Transverse colon (tissue), 4 donors: ENCODE measurements at regions not wholly inside any gene's neighbourhood (a gene's known extent, or its start where the extent isn't known, plus 50 kb on each side); places are given as distances from the start of the nearest gene placed in this dataset.

ENCODE experiments used
- POLR2A ChIP-seq: fragments of 450-650 bp; IDR thresholded peaks from one replicate; pipeline ENCODE4 v1.6.1; 2016; ENCODE audit warnings: antibody characterized with exemption, mild to moderate bottlenecking, moderate library complexity
- POLR2AphosphoS5 ChIP-seq, 3 donors: sonication (generic); formaldehyde crosslinking; IDR thresholded peaks; one replicate each; pipeline ENCODE4 v1.6.1; 2016; ENCODE audit warnings: antibody characterized with exemption in 3 of 3
- TF ChIP-seq, protein P1 (sequence below), 5 experiments: fragments of 200-600 bp in 3 of 5; fragments of 450-650 bp in 2 of 5; sonication (generic) in 3 of 5; IDR thresholded peaks; 1 replicate in 2 of 5; 2 replicates in 3 of 5; pipeline ENCODE4 v1.5.1; 2016 to 2017; ENCODE audit warnings: antibody characterized with exemption in 5 of 5, inconsistent platforms in 3 of 5, mild to moderate bottlenecking in 2 of 5, moderate library complexity in 1 of 5

DNA sequence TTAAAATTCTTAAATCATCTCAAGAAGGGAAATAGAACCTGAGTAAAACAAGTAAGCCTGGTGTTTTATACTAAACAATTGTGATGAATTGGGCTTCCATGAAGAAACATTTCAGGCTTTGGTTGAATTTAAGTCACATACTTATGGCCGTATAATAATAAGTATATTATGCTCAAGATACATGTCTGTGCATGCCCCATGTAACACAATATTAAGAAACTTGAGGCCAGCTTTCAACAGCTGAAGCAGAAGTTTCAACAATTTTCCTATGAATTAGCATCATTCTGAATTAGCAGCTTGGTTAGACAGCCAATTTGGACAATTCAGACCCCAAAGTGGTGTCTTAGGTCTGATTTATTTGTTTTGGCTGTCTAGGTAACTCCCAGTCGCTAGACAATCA is 243.7 kb downstream of the MYLK4 start:
- TF ChIP-seq, protein P1, sequence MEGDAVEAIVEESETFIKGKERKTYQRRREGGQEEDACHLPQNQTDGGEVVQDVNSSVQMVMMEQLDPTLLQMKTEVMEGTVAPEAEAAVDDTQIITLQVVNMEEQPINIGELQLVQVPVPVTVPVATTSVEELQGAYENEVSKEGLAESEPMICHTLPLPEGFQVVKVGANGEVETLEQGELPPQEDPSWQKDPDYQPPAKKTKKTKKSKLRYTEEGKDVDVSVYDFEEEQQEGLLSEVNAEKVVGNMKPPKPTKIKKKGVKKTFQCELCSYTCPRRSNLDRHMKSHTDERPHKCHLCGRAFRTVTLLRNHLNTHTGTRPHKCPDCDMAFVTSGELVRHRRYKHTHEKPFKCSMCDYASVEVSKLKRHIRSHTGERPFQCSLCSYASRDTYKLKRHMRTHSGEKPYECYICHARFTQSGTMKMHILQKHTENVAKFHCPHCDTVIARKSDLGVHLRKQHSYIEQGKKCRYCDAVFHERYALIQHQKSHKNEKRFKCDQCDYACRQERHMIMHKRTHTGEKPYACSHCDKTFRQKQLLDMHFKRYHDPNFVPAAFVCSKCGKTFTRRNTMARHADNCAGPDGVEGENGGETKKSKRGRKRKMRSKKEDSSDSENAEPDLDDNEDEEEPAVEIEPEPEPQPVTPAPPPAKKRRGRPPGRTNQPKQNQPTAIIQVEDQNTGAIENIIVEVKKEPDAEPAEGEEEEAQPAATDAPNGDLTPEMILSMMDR (IDR thresholded peaks at IDR 0.05): no peak
- TF ChIP-seq POLR2AphosphoS5 (IDR thresholded peaks at IDR 0.05): no peak
- no peak for TF ChIP-seq POLR2A
